Activated T-cell treated with anti-CD3 and anti-CD28 coated beads, Interleukin-2, amount 50 U/mL, for 72 hours (primary cell): ENCODE measurements at regions not wholly inside any gene's neighbourhood (a gene's known extent, or its start where the extent isn't known, plus 50 kb on each side); places are given as distances from the start of the nearest gene placed in this dataset.
"Not testable (repeated sequence)": the region's sequence is repeated elsewhere in the genome, so short reads cannot be mapped to it uniquely, and the experiment has no call there.

ENCODE experiments used
- ATAC-seq, 2 donors: fragments of 150-1000 bp; cut with Tn5 transposase; replicated peaks in 1 of 2; 2 replicates each; pipeline ENCODE4 v1.10.0; 2021; ENCODE audit warnings: moderate library complexity in 2 of 2, mild to moderate bottlenecking in 1 of 2
- DNase-seq, 2 donors: peaks; one replicate each; pipeline ENCODE4 v3.0.0; 2021 to 2022; ENCODE audit warnings: mixed read lengths in 1 of 2
- H3K27ac Mint-ChIP-seq: one replicate; pipeline ENCODE4 v1.8.0; 2022; ENCODE audit warnings: mild to moderate bottlenecking, moderate library complexity, mixed read lengths
- H3K27me3 Mint-ChIP-seq: one replicate; pipeline ENCODE4 v1.8.0; 2022; ENCODE audit warnings: low read depth, mixed read lengths
- H3K36me3 Mint-ChIP-seq, 2 donors: one replicate each; pipeline ENCODE4 v1.8.0; 2022; ENCODE audit warnings: mixed read lengths in 2 of 2, mild to moderate bottlenecking in 1 of 2; ENCODE audit not compliant: insufficient read depth in 2 of 2
- H3K4me1 Mint-ChIP-seq: one replicate; pipeline ENCODE4 v1.8.0; 2022; ENCODE audit warnings: low read depth, mixed read lengths
- H3K4me3 Mint-ChIP-seq, 2 donors: one replicate each; pipeline ENCODE4 v1.8.0; 2022; ENCODE audit warnings: mild to moderate bottlenecking in 2 of 2, mixed read lengths in 2 of 2, moderate library complexity in 2 of 2
- H3K9me3 Mint-ChIP-seq, 2 donors: one replicate each; pipeline ENCODE4 v1.8.0; 2022; ENCODE audit warnings: mixed read lengths in 2 of 2

DNA sequence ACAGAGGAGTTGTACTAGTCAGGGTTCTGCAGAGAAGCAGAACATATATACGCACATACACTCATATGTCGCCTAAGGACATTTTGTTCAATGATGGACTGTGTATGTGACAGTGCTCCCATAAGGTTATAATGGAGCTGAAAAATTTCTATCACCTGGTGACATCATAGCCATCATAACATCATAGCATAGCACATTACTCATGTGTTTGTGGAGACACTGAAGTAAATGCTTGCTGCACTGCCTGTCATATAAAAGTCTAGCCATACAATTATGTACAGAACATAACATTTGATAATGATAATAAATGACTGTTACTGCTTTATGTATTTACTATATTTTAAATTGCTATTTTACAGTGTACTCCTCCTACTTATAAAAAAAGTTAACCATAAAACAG, 83.1 kb downstream of the TSN start:
- no peak for ATAC-seq
- no peak overlapping the region for H3K4me3 Mint-ChIP-seq
- H3K4me1 Mint-ChIP-seq = no peaks in the 10 kb centered on the region
- H3K9me3 Mint-ChIP-seq = no peaks in the 10 kb centered on the region
- no peak overlapping the region for H3K27ac Mint-ChIP-seq
- H3K36me3 Mint-ChIP-seq = no peaks in the 10 kb centered on the region
- no peaks in the 10 kb centered on the region for H3K27me3 Mint-ChIP-seq
- DNase-seq = no peak

DNA sequence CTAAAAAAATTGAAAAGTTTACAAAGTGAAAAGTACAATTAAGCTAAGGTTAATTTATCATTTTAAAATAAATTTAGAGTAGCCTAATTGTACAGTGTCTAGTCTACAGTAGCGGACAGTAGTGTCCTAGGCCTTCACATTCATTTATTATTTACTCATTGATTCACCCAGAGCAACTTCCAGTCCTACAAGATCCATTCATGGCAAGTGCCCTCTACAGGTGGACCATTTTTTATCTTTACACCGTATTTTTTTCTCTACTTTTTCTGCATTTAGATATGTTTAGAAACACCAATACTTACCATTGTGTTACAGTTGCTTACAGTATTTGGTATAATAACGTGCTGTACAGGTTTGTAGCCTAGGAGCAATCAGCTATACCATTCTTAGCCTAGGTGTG, 84.1 kb downstream of the TSN start:
- H3K27ac Mint-ChIP-seq = no peak overlapping the region
- no peaks in the 10 kb centered on the region for H3K9me3 Mint-ChIP-seq
- H3K4me1 Mint-ChIP-seq = no peaks in the 10 kb centered on the region
- no peaks in the 10 kb centered on the region for H3K27me3 Mint-ChIP-seq
- no peak overlapping the region for H3K4me3 Mint-ChIP-seq
- DNase-seq (no peak), ATAC-seq (no peak)
- H3K36me3 Mint-ChIP-seq = no peaks in the 10 kb centered on the region

DNA sequence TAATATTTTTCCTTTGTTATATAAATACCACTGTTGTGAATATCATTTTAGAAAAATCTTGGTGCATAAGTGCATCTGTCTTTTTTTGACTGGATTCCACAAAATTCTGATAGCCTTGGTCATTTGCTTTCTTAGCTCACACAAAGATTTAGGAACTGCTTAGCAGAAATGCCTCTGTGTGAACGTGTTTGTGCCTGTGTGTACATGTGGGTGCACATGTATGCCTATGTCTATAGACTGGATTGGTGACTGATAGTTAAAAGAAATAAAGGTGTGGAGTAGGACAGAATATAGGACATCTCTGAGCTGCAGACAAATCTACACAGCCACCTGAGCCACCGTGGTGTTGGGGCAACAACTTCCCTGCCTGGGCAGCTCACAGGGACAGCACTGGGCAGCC, 93.8 kb downstream of the TSN start:
- Mint-ChIP-seq H3K9me3 (no peaks in the 10 kb centered on the region), H3K27ac (no peak overlapping the region)
- ATAC-seq = no peak

DNA sequence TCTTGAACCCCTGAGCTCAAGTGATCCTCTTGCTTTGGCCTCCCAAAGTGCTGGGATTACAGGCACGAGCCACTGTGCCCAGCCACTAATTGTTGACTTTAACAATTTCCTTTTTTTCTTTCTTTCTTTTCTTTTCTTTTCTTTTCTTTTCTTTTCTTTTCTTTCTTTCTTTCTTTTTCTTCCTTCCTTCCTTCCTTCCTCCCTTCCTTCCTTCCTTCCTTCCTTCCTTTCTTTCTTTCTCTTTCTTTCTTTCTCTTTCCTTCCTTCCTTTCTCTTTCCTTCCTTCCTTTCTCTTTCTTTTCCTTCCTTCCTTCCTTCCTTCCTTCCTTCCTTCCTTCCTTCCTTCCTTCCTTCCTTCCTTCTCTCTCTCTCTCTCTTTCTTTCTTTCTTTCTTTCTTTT, 97.7 kb downstream of the TSN start:
- not testable (repeated sequence) for H3K27ac Mint-ChIP-seq, DNase-seq, H3K4me1 Mint-ChIP-seq, H3K4me3 Mint-ChIP-seq, H3K36me3 Mint-ChIP-seq, H3K9me3 Mint-ChIP-seq, ATAC-seq
- peaks cover 21% of the 10 kb centered on the region for H3K27me3 Mint-ChIP-seq

More for the DNA sequence above, 93.8 kb downstream of the TSN start:
- Mint-ChIP-seq H3K4me3 (no peak overlapping the region), H3K27me3 (no peaks in the 10 kb centered on the region), H3K36me3 (no peaks in the 10 kb centered on the region), H3K4me1 (no peaks in the 10 kb centered on the region)
- no peak for DNase-seq

DNA sequence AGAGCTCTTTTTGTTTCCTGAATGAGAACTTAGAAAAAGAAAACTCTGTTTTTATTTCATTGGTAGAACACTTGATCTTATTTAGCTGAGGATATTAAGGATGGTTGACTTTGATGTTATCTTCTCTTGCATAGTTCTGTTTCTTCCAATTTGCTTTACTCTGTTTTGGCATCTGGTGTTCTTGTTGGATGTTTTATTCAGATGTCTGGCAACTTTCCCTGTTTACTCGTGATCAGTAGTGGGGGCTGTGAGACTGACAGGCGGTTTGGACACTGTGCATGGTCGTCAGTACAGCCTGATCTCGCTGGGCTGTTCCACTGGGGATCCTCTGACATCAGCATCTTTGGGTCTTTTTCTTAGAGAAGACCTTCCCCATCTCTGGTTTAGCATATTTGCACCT, 100.1 kb downstream of the TSN start:
- Mint-ChIP-seq H3K9me3 (no peaks in the 10 kb centered on the region), H3K4me1 (no peaks in the 10 kb centered on the region), H3K4me3 (no peak overlapping the region), H3K27ac (no peak overlapping the region), H3K36me3 (no peaks in the 10 kb centered on the region), H3K27me3 (peaks cover 31% of the 10 kb centered on the region)
- DNase-seq (no peak), ATAC-seq (no peak)

DNA sequence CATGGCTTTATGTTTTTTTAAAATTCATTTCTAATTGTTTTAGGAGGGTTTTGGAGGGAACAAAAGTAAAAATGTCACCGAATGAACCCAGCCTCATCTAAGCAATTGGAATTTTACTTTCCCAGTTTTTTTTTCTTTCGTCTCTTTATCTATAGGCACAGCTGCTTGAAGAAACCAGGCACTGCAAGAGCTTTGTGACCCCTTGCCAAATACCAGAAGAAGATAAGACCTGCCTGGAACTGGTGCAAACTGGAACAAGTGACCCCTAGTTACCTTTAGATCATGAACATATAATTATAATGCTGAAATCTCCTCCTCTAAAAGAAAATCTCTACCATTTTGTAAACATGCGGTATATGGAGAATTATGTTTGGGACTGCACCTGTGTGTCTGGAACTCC, 100.9 kb downstream of the TSN start:
- H3K9me3 Mint-ChIP-seq = no peaks in the 10 kb centered on the region
- no peak overlapping the region for H3K4me3 Mint-ChIP-seq
- no peak overlapping the region for H3K27ac Mint-ChIP-seq
- H3K4me1 Mint-ChIP-seq = no peaks in the 10 kb centered on the region
- ATAC-seq (no peak), DNase-seq (no peak)
- peaks cover 39% of the 10 kb centered on the region for H3K27me3 Mint-ChIP-seq
- H3K36me3 Mint-ChIP-seq = no peaks in the 10 kb centered on the region

DNA sequence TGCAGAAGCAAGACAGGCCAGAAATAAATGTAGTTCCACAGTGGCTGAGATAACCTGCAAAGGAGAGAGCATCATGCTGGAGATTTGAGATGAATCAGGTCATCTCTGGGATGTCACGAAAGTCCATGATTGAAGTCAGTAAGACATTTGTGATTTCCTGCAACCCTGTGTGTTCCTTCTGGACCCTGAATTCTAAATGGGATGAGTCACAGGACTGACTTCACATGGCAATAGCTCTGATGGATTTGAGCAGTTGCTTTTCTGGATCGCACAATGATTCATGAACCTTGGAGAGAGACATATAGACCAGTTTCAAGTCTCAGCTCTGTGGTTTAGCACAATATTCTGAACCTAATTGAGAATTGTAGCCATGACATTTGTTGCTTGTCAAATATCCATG, 102.9 kb downstream of the TSN start:
- Mint-ChIP-seq H3K27ac (no peak overlapping the region), H3K27me3 (peaks cover 39% of the 10 kb centered on the region), H3K9me3 (no peaks in the 10 kb centered on the region), H3K36me3 (peaks cover 0 to 2% of the 10 kb centered on the region in 2 donors), H3K4me1 (no peaks in the 10 kb centered on the region), H3K4me3 (no peak overlapping the region)
- DNase-seq (no peak), ATAC-seq (no peak)

DNA sequence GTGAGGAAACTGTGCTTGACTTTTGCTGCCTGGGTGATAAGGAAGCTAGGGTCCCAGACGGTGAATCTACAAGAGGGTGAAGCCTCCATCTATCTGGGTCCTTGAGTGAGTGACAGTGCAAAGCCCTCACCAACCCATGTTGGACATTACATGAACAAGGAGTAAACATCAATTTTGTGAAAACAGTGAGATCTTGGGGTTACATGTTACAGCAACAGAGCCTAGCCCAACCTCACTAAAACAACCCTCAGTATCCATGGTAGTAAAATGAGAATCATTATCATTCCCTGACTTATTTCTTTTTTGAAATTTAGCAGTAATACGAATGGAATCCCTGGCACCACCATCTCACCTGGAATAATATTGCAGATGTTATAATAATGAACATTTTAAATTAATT, 103.4 kb downstream of the TSN start:
- peaks cover 39% of the 10 kb centered on the region for H3K27me3 Mint-ChIP-seq
- peaks cover 1 to 2% of the 10 kb centered on the region in 2 donors for H3K9me3 Mint-ChIP-seq
- no peak for ATAC-seq
- peaks cover 0 to 3% of the 10 kb centered on the region in 2 donors for H3K36me3 Mint-ChIP-seq
- no peak for DNase-seq
- H3K4me3 Mint-ChIP-seq = no peak overlapping the region
- no peaks in the 10 kb centered on the region for H3K4me1 Mint-ChIP-seq
- no peak overlapping the region for H3K27ac Mint-ChIP-seq

DNA sequence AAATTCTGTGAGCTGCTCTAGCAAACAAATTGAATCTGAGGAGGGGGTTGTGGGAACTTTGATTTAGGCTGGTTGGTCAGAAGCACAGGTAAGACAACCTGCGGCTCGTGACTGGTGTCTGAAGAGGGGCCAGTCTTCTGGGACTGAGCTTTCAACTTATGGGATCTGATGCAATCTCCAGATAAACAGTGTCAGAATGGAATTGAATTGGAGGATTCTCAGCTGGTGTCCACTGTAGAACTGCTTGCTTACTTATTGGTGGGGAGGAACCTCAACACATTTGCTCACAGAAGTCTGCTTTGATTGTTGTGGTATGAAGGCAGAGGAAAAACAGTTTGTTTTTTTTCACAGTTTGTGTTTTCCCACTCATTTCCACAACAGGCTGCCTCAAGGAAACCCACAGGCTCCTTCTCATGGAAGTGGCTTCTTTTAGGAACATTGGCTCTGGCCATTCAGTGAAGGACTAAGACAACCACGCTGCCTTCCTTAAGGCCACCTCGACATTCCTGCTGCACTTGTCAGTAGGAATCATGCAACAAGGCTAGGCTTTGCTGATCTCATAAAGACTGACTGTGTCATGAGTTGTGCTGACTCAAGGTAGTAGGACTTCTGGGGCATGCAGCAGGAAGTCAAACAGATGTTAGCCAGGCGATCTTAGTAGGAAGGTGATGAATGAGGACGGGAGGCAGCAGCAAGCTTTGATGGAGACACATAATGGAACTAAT, 104.7 kb downstream of the TSN start:
- Mint-ChIP-seq H3K4me3 (no peak overlapping the region), H3K36me3 (peaks cover 0 to 4% of the 10 kb centered on the region in 2 donors), H3K9me3 (peaks cover 2% of the 10 kb centered on the region in 2 donors), H3K27me3 (peaks cover 39% of the 10 kb centered on the region), H3K27ac (no peak overlapping the region), H3K4me1 (no peaks in the 10 kb centered on the region)
- ATAC-seq = no peak
- no peak for DNase-seq

DNA sequence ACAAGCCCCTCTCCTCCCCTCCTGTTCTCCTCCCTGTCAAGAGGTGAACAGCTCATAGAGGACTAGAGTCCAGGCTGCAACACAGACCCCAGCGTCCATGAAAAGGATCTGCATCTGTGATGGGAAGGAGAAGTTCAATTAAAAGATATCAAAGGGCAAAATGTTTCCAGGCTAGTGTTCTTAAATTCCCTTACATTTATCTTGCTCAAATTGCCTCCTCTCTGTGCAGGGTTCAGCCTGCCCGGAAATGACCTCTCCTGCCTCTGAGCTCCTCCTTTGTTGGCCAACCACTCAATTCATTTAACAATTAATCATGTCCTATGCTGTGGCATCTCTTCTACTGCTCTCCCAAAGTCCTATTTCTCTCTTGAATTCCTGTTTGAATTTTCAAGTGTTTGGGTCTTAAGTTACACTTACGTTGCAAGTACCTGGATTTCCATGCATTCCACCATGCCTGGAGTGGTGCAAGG, 105.3 kb downstream of the TSN start:
- DNase-seq = no peak
- Mint-ChIP-seq H3K36me3 (peaks cover 0 to 4% of the 10 kb centered on the region in 2 donors), H3K9me3 (peaks cover 2% of the 10 kb centered on the region in 2 donors), H3K27me3 (peaks cover 39% of the 10 kb centered on the region), H3K27ac (no peak overlapping the region), H3K4me3 (no peak overlapping the region), H3K4me1 (no peaks in the 10 kb centered on the region)
- no peak for ATAC-seq

DNA sequence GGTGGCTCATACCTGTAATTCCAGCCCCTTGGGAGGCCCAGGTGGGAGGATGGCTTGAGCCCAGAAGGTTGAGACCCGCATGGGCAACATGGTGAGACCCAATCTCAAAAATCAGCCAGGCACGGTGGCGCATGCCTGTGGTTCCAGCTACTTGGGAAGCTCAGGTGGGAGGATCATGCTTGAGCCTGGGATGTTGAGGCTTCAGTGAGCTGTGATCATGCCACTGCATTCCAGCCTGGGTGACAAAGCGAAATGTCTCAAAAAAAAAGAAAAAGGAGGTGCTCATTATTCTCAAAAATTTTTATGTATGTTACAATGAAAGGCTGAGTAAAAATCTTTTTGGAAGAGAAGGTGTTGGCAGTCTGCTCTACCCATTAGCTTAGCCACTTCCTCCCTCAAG, 106.8 kb downstream of the TSN start:
- Mint-ChIP-seq H3K9me3 (peaks cover 2% of the 10 kb centered on the region in 2 donors), H3K36me3 (peaks cover 0 to 4% of the 10 kb centered on the region in 2 donors), H3K4me3 (no peak overlapping the region), H3K27me3 (peaks cover 33% of the 10 kb centered on the region), H3K4me1 (no peaks in the 10 kb centered on the region), H3K27ac (no peak overlapping the region)
- ATAC-seq = no peak
- DNase-seq = no peak

DNA sequence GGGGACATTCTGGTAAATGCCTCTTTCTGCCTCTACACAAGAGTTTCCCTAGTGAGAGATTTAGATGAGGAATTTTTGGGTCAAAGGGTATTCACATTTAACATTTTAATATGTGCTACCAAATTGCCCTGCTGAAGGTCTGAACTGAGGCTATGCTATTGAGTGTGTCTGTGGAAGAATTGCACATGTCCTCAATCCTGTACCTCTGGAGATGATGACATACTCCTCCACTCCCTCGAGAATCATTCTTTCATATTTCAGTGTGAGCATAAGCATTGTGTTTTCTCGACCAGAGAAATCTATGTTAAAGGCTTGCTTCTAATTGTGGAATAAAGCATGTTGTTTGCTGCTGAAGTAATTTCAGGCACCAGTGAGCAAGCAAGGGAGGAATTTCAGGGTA, 110.5 kb downstream of the TSN start:
- no peak for ATAC-seq
- H3K36me3 Mint-ChIP-seq = peaks cover 0 to 4% of the 10 kb centered on the region in 2 donors
- no peaks in the 10 kb centered on the region for H3K4me1 Mint-ChIP-seq
- DNase-seq = no peak
- H3K4me3 Mint-ChIP-seq = no peak overlapping the region
- no peak overlapping the region for H3K27ac Mint-ChIP-seq
- peaks cover 2% of the 10 kb centered on the region in 2 donors for H3K9me3 Mint-ChIP-seq
- peaks cover 18% of the 10 kb centered on the region for H3K27me3 Mint-ChIP-seq

DNA sequence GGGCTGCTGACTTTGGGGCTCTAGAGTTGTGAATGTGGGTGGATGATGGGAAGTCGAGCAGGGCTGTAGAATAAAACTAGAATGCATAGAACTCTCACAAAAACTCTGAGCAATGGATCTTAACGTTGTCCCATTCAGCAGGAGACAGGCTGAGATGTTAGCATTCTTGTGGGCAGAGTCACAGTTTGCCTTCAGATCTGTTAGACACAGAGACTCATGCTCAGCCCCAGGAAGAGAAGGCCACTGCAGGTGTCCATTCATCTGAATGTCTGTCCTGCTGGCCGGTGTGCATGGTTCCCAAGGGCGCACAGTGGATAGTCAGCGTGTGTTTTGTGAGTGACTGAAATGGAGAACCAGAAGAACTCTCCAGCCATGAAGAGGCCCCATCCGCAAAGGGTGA, 111.3 kb downstream of the TSN start:
- H3K4me1 Mint-ChIP-seq = no peaks in the 10 kb centered on the region
- peaks cover 2% of the 10 kb centered on the region in 2 donors for H3K9me3 Mint-ChIP-seq
- ATAC-seq (no peak), DNase-seq (no peak)
- H3K36me3 Mint-ChIP-seq = peaks cover 0 to 4% of the 10 kb centered on the region in 2 donors
- H3K27me3 Mint-ChIP-seq = peaks cover 14% of the 10 kb centered on the region
- H3K27ac Mint-ChIP-seq = no peak overlapping the region
- no peak overlapping the region for H3K4me3 Mint-ChIP-seq

DNA sequence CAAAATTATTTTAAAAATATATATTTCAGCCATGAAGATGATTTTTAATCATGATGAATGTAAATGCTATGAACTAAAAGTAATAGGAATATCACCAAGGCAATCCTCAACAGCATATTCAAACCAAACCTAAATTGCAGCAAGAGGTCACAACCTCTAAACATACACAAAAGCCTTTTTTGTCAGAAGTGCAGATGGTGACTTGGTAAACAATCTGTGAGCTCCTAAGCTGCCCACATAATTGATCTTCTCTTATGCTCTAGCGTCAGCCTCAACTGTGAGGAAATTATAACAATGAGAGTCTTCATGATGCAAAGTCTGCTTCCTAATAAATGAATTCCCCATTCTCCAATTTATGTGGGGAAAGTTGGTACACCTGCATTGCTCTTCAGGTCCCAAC, 113.2 kb downstream of the TSN start:
- ATAC-seq (no peak), DNase-seq (no peak)
- no peaks in the 10 kb centered on the region for H3K4me1 Mint-ChIP-seq
- H3K36me3 Mint-ChIP-seq = peaks cover 0 to 2% of the 10 kb centered on the region in 2 donors
- no peak overlapping the region for H3K27ac Mint-ChIP-seq
- no peak overlapping the region for H3K4me3 Mint-ChIP-seq
- H3K27me3 Mint-ChIP-seq = peaks cover 14% of the 10 kb centered on the region
- peaks cover 2% of the 10 kb centered on the region in 2 donors for H3K9me3 Mint-ChIP-seq
